Adrenal gland (tissue), 9 donors: ENCODE measurements at regions not wholly inside any gene's neighbourhood (a gene's known extent, or its start where the extent isn't known, plus 50 kb on each side); places are given as distances from the start of the nearest gene placed in this dataset.

Experiments used
- DNase-seq, 7 donors: peaks; one replicate each; pipeline ENCODE4 v3.0.0-alpha.2; 2019 to 2020
- H3K27ac ChIP-seq, 5 donors: fragments of 200-600 bp; sonication (generic) in 4 of 5; 1 replicate in 3 of 5; 2 replicates in 2 of 5; pipeline versions ENCODE4 v1.5.1 to v1.8.0; 2016 to 2020; ENCODE audit warnings: mild to moderate bottlenecking in 1 of 5
- H3K27me3 ChIP-seq: fragments of 200-600 bp; 2 replicates; pipeline ENCODE4 v1.8.0; 2021
- H3K36me3 ChIP-seq, 2 donors: fragments of 200-600 bp; replicated peaks in 1 of 2; 1 replicate in 1 of 2; 2 replicates in 1 of 2; pipeline versions ENCODE4 v1.5.1 to v1.8.0; 2018 to 2022
- H3K4me1 ChIP-seq, 2 donors: fragments of 200-600 bp; replicated peaks in 1 of 2; 1 replicate in 1 of 2; 2 replicates in 1 of 2; pipeline versions ENCODE4 v1.5.1 to v1.8.0; 2018 to 2021
- H3K4me3 ChIP-seq, 4 donors: fragments of 200-600 bp; sonication (generic) in 3 of 4; one replicate each; pipeline ENCODE4 v1.5.1; 2016 to 2018
- H3K9me3 ChIP-seq, 3 donors: fragments of 200-600 bp; sonication (generic) in 1 of 3; replicated peaks in 1 of 3; 1 replicate in 2 of 3; 2 replicates in 1 of 3; pipeline versions ENCODE4 v1.5.1 to v1.8.0; 2016 to 2021
- POLR2A ChIP-seq, 2 donors: fragments of 450-650 bp; IDR thresholded peaks; one replicate each; pipeline ENCODE4 v1.6.1; 2017; ENCODE audit warnings: antibody characterized with exemption in 2 of 2, mild to moderate bottlenecking in 2 of 2, moderate library complexity in 1 of 2
- WGBS, 4 donors: extraction: QIAGEN DNeasy Blood & Tissue Kit in 2 of 4; methylation state at CpG; one replicate each; pipeline versions ENCODE4 v1.1.5 to v1.1.7; 2013 to 2017; 5-methylcytosine and 5-hydroxymethylcytosine counted together
- intact Hi-C, 2 donors: fragments of 100-400 bp; cut with DNase I; formaldehyde crosslinking; loops; one replicate each; pipeline versions ENCODE4 v1.14.1 to v1.15.0; 2022 to 2023
- TF ChIP-seq, protein P1 (sequence below), 6 experiments: fragments of 450-650 bp in 4 of 6; fragments of 200-600 bp in 2 of 6; sonication (generic) in 1 of 6; IDR thresholded peaks; 1 replicate in 5 of 6; 2 replicates in 1 of 6; pipeline versions ENCODE4 v1.5.1 to v1.8.0; 2016 to 2021; ENCODE audit warnings: antibody characterized with exemption in 6 of 6, mild to moderate bottlenecking in 2 of 6, moderate library complexity in 1 of 6
- donor health status: healthy with polysubstance abuse.
- donor health status: Bipolar disorder and iron deficiency.
- donor health status: DM: yes; HTN: yes; CAD: no.
- donor health status: DM: no; HTN: no; CAD: no.
- donor health status: DM: no; HTN: no; CAD: no.

GRCh38 chr1:222927031-222927430 lies 112.2 kb downstream of the DISP1 start:
- Histone ChIP-seq H3K4me1 (peaks cover 38 to 49% of the 10 kb centered on the region in 2 donors), H3K27me3 (no peaks in the 10 kb centered on the region), H3K9me3 (no peaks in the 10 kb centered on the region), H3K4me3 (no peak overlapping the region), H3K27ac (peak overlapping the region in 3 of 5 donors; percentile 52 to 63 (median 59)), H3K36me3 (no peaks in the 10 kb centered on the region)
- no peak for DNase-seq
- 91 to 96% (median 94%) methylated on average over 4 of the region's 4 CpGs for WGBS, 4 donors
- TF ChIP-seq POLR2A (IDR thresholded peaks at IDR 0.05): no peak
- intact Hi-C loops: no loop called here

- Histone ChIP-seq H3K36me3 (no peaks in the 10 kb centered on the region), H3K9me3 (no peaks in the 10 kb centered on the region), H3K4me3 (peak overlapping the region in 2 of 4 donors; percentile 27 to 48), H3K27me3 (no peaks in the 10 kb centered on the region), H3K4me1 (peaks cover 36 to 47% of the 10 kb centered on the region in 2 donors), H3K27ac (peak overlapping the region in 3 of 5 donors; percentile 56 to 76 (median 66))
- WGBS, 4 donors: 20 to 37% (median 26%) methylated on average over 3 of the region's 3 CpGs
- peak; percentile 57 to 90 (median 75) for DNase-seq
- intact Hi-C loops: no loop called here
- TF ChIP-seq, protein P1, sequence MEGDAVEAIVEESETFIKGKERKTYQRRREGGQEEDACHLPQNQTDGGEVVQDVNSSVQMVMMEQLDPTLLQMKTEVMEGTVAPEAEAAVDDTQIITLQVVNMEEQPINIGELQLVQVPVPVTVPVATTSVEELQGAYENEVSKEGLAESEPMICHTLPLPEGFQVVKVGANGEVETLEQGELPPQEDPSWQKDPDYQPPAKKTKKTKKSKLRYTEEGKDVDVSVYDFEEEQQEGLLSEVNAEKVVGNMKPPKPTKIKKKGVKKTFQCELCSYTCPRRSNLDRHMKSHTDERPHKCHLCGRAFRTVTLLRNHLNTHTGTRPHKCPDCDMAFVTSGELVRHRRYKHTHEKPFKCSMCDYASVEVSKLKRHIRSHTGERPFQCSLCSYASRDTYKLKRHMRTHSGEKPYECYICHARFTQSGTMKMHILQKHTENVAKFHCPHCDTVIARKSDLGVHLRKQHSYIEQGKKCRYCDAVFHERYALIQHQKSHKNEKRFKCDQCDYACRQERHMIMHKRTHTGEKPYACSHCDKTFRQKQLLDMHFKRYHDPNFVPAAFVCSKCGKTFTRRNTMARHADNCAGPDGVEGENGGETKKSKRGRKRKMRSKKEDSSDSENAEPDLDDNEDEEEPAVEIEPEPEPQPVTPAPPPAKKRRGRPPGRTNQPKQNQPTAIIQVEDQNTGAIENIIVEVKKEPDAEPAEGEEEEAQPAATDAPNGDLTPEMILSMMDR (IDR thresholded peaks at IDR 0.05): no peak
- peak in 1 of 2 donors; percentile 92 for TF ChIP-seq POLR2A (IDR thresholded peaks at IDR 0.05)
Observed at GRCh38 chr1:222928212-222928611, 113.4 kb downstream of the DISP1 start.

GRCh38 chr1:222930070-222930469 lies 115.2 kb downstream of the DISP1 start:
- Histone ChIP-seq H3K27ac (no peak overlapping the region), H3K4me1 (peaks cover 21 to 31% of the 10 kb centered on the region in 2 donors), H3K4me3 (peak overlapping the region in 1 of 4 donors; percentile 0), H3K36me3 (no peaks in the 10 kb centered on the region), H3K27me3 (no peaks in the 10 kb centered on the region), H3K9me3 (no peaks in the 10 kb centered on the region)
- intact Hi-C loops: loop anchor here in 1 of 2 donors (10.0 kb wide), 1 partner anchor 65 kb away; no protein-coding TSS in a partner anchor
- TF ChIP-seq, protein P1 (IDR thresholded peaks at IDR 0.05): no peak
- TF ChIP-seq POLR2A (IDR thresholded peaks at IDR 0.05): no peak
- no peak for DNase-seq

DNA sequence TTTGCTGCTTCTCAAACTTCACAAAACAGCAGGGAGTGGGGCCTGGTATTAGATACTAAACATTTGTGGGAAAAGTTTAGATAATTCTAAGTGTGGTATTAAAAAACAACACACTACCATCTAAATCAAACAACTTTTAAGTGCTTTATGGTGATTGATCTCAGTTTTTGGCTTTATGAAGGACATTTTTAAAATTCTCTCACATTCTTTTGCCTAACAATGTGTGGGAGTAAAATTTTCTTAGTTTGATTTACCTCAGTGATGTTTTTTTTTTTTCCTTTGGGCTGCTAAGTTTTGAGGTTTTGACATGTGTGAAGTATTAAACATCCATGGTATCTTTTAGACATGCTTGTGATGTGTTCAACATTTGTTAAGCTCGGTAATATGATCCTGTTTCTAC lies 116.2 kb downstream of the DISP1 start:
- TF ChIP-seq, protein P1 (IDR thresholded peaks at IDR 0.05): no peak
- no peak for TF ChIP-seq POLR2A (IDR thresholded peaks at IDR 0.05)
- intact Hi-C loops: loop anchor here in 1 of 2 donors (10.0 kb wide), 1 partner anchor 64 kb away; no protein-coding TSS in a partner anchor
- no peak for DNase-seq
- H3K9me3 ChIP-seq: no peaks in the 10 kb centered on the region
- H3K4me3 ChIP-seq: no peak overlapping the region
- H3K27ac ChIP-seq: no peak overlapping the region
- H3K36me3 ChIP-seq: no peaks in the 10 kb centered on the region
- WGBS, 4 donors: 63 to 80% (median 70%) methylated on average over 1 of the region's 1 CpG
- H3K27me3 ChIP-seq: no peaks in the 10 kb centered on the region
- peaks cover 21 to 31% of the 10 kb centered on the region in 2 donors for H3K4me1 ChIP-seq

DNA sequence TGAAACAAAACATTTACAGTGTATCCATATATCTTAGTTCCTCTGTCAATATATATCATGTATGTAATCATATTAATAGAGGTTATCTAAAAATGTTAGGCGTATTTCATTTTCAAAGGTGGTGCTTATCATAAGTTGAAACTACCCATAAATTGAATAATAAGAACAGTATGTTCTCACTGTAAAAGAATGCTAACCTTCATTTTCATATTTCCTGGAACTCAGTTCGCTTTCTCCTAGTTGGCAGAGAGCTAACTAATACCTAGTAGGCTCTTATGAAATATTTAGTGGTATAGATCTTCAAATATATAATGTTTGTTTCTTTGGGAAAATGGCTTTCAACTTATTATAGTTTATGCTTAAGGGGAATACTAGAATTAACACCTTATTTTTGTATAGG lies 118.4 kb downstream of the DISP1 start:
- Histone ChIP-seq H3K27me3 (no peaks in the 10 kb centered on the region), H3K36me3 (no peaks in the 10 kb centered on the region), H3K27ac (no peak overlapping the region), H3K4me3 (no peak overlapping the region), H3K9me3 (no peaks in the 10 kb centered on the region), H3K4me1 (peaks cover 20 to 21% of the 10 kb centered on the region in 2 donors)
- WGBS, 4 donors: 64 to 80% (median 76%) methylated on average over 2 of the region's 2 CpGs
- no peak for DNase-seq
- TF ChIP-seq, protein P1 (IDR thresholded peaks at IDR 0.05): no peak
- TF ChIP-seq POLR2A (IDR thresholded peaks at IDR 0.05): no peak
- intact Hi-C loops: loop anchor here in 1 of 2 donors (10.0 kb wide), 1 partner anchor 62 kb away; no protein-coding TSS in a partner anchor
